Right ventricle myocardium superior (tissue), 1 donor: ENCODE measurements at regions not wholly inside any gene's neighbourhood (a gene's known extent, or its start where the extent isn't known, plus 50 kb on each side); places are given as distances from the start of the nearest gene placed in this dataset.
A peak's percentile ranks its signal among the peaks of the same experiment; 100 is the strongest.

ENCODE experiments used
- ATAC-seq: fragments of 200-7000 bp; cut with Tn5 transposase; one replicate; pipeline ENCODE4 v1.9.1; 2020; ENCODE audit warnings: mild to moderate bottlenecking; ENCODE audit not compliant: poor library complexity
- DNase-seq: peaks from one replicate; pipeline ENCODE4 v3.0.0-alpha.2; 2020
- intact Hi-C: fragments of 100-400 bp; cut with DNase I; formaldehyde crosslinking; loops from one replicate; pipeline ENCODE4 v1.11.2; 2022
- donor health status: DM: no; HTN: yes; CAD: no; lungs with severe emphysema.

GRCh38 chr10:25076506-25077177 is 60.2 kb downstream of the THNSL1 start:
- no peak for ATAC-seq
- intact Hi-C loops, result no loop called here
- no peak for DNase-seq

GRCh38 chr10:25078658-25079431 is 62.4 kb downstream of the THNSL1 start:
- intact Hi-C loops, result no loop called here
- ATAC-seq, result no peak

GRCh38 chr10:25080880-25081581 is 64.6 kb downstream of the THNSL1 start:
- intact Hi-C loops, result loop anchor here (5.0 to 10.0 kb wide), 2 partner anchors 64 to 356 kb away; partner anchors contain the start of genes ARHGAP21, ENKUR and THNSL1

More at GRCh38 chr10:25078658-25079431, 62.4 kb downstream of the THNSL1 start:
- no peak for DNase-seq

GRCh38 chr10:25082276-25083204 is 66.1 kb downstream of the THNSL1 start:
- ATAC-seq (peak; percentile 54), DNase-seq (no peak)
- intact Hi-C loops, result loop anchor here (5.0 to 10.0 kb wide), 2 partner anchors 65 to 358 kb away; partner anchors contain the start of genes ARHGAP21, ENKUR and THNSL1

More at GRCh38 chr10:25080880-25081581, 64.6 kb downstream of the THNSL1 start:
- ATAC-seq (peak; percentile 96), DNase-seq (peak; percentile 75)

GRCh38 chr10:25083546-25084111 is 67.2 kb downstream of the THNSL1 start:
- intact Hi-C loops, result loop anchor here (5.0 to 10.0 kb wide), 2 partner anchors 66 to 359 kb away; partner anchors contain the start of genes ARHGAP21, ENKUR and THNSL1
- ATAC-seq (no peak), DNase-seq (no peak)

- DNase-seq (no peak), ATAC-seq (no peak)
- intact Hi-C loops, result loop anchor here (5.0 to 10.0 kb wide), 2 partner anchors 67 to 360 kb away; partner anchors contain the start of genes ARHGAP21, ENKUR and THNSL1
These were observed 68.0 kb downstream of the THNSL1 start for GRCh38 chr10:25084447-25084846.

GRCh38 chr10:25094590-25094989 is 78.2 kb downstream of the THNSL1 start:
- ATAC-seq (no peak), DNase-seq (no peak)
- intact Hi-C loops, result no loop called here

- intact Hi-C loops, result no loop called here
- DNase-seq (no peak), ATAC-seq (no peak)
These were observed 77.0 kb upstream of the GPR158 start for GRCh38 chr10:25097669-25098411.

- no peak for DNase-seq
- intact Hi-C loops, result no loop called here
These were observed 74.7 kb upstream of the GPR158 start for GRCh38 chr10:25100141-25100540.

GRCh38 chr10:25101461-25102146 is 73.2 kb upstream of the GPR158 start:
- ATAC-seq, result no peak
- intact Hi-C loops, result no loop called here

More at GRCh38 chr10:25100141-25100540, 74.7 kb upstream of the GPR158 start:
- no peak for ATAC-seq

GRCh38 chr10:25102147-25102822 is 72.5 kb upstream of the GPR158 start:
- DNase-seq, result no peak
- intact Hi-C loops, result no loop called here
- ATAC-seq, result no peak

More at GRCh38 chr10:25101461-25102146, 73.2 kb upstream of the GPR158 start:
- DNase-seq, result no peak

- ATAC-seq (no peak), DNase-seq (no peak)
- intact Hi-C loops, result no loop called here
These were observed 71.1 kb upstream of the GPR158 start for GRCh38 chr10:25103703-25104102.

GRCh38 chr10:25104441-25104840 is 70.4 kb upstream of the GPR158 start:
- ATAC-seq (no peak), DNase-seq (no peak)
- intact Hi-C loops, result no loop called here

- intact Hi-C loops, result no loop called here
These were observed 69.5 kb upstream of the GPR158 start for GRCh38 chr10:25105262-25105661.

GRCh38 chr10:25105743-25106260 is 69.0 kb upstream of the GPR158 start:
- ATAC-seq (no peak), DNase-seq (no peak)
- intact Hi-C loops, result no loop called here

More at GRCh38 chr10:25105262-25105661, 69.5 kb upstream of the GPR158 start:
- no peak for DNase-seq
- no peak for ATAC-seq

GRCh38 chr10:25107756-25108155 is 67.0 kb upstream of the GPR158 start:
- DNase-seq (no peak), ATAC-seq (no peak)
- intact Hi-C loops, result no loop called here
